Astrocyte of the cerebellum (primary cell): ENCODE measurements at regions not wholly inside any gene's neighbourhood (a gene's known extent, or its start where the extent isn't known, plus 50 kb on each side); places are given as distances from the start of the nearest gene placed in this dataset.

ENCODE experiments used
- DNase-seq: peaks from one replicate; pipeline ENCODE4 v3.0.0-alpha.2; 2011; ENCODE audit warnings: low read depth
- H3K4me3 ChIP-seq: 2 replicates; pipeline ENCODE4 v1.5.1; 2011; ENCODE audit warnings: mild to moderate bottlenecking, low read depth, low read length, moderate library complexity
- in situ Hi-C: cut with HindIII; loops from 2 replicates; pipeline ENCODE4 v1.10.0; 2017; ENCODE audit warnings: low sequenced_read_pairs
- TF ChIP-seq, protein P1 (sequence below): IDR thresholded peaks from 2 replicates; pipeline ENCODE4 v1.5.1; 2012; ENCODE audit warnings: low read length, low read depth, moderate library complexity, mild to moderate bottlenecking; ENCODE audit errors: missing control alignments

GRCh38 chr2:21469564-21469963 is 345.8 kb downstream of the TDRD15 start:
- in situ Hi-C loops, result no loop called here
- no peak overlapping the region for H3K4me3 ChIP-seq
- TF ChIP-seq, protein P1, sequence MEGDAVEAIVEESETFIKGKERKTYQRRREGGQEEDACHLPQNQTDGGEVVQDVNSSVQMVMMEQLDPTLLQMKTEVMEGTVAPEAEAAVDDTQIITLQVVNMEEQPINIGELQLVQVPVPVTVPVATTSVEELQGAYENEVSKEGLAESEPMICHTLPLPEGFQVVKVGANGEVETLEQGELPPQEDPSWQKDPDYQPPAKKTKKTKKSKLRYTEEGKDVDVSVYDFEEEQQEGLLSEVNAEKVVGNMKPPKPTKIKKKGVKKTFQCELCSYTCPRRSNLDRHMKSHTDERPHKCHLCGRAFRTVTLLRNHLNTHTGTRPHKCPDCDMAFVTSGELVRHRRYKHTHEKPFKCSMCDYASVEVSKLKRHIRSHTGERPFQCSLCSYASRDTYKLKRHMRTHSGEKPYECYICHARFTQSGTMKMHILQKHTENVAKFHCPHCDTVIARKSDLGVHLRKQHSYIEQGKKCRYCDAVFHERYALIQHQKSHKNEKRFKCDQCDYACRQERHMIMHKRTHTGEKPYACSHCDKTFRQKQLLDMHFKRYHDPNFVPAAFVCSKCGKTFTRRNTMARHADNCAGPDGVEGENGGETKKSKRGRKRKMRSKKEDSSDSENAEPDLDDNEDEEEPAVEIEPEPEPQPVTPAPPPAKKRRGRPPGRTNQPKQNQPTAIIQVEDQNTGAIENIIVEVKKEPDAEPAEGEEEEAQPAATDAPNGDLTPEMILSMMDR, result no peak
- DNase-seq, result no peak

DNA sequence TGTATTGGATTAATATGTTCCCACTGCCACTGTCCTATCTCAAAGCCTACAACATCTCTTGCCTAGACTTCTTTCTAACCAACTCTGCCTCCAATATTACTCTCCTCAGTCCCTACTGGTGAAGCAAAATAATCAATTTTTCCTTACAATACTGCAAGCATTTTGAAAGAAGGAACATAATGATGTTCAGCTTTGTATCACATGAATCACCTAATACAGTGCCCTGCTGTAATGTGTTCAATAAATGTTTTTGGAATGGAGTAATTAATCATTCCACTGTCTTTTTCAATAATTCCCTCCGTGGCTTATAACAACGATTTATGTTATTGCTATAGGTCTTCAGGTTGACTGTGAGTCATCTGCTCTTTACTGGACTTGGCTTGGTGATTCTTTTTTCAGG is 356.4 kb downstream of the TDRD15 start:
- no peak overlapping the region for H3K4me3 ChIP-seq
- TF ChIP-seq, protein P1, result no peak
- no peak for DNase-seq
- in situ Hi-C loops, result no loop called here

DNA sequence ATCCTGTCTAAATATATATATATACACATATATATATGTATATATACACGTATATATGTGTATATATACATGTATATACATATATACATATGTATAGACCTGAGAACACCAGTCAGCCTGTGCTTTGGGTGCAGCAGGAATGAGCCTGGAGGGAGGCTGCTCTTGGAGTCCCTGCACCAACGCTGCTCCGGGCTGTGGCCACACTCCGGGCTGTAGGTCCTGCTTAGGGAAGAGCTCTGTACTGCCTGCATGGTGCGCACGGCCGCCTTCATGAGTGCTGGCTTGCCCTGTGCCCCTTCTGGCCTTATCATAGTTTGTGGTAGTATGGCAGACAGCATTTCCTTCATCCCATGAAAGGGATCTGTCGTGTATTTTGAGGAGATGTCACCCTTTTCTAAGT is 360.9 kb downstream of the TDRD15 start:
- H3K4me3 ChIP-seq, result no peak overlapping the region
- TF ChIP-seq, protein P1, result no peak
- in situ Hi-C loops, result no loop called here
- no peak for DNase-seq

DNA sequence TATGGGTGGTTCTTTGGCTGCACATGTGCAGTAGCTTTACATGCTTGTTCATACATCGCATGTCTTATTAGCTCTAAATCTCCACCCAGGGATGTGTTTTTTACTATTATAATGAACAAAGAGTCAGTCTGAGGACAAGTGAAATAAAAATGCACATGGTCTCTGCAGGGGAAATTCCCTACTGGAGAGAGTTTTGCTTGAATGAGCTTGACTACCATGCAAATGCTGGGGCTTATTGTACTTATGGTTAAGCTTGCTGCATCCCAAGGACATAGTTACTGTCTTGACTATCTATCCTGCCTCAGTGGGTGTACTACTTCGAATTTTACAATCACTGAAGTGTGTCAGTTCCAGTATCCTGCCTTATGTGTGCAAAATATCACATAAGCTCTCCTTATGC is 362.7 kb downstream of the TDRD15 start:
- TF ChIP-seq, protein P1, result no peak
- no peak for DNase-seq
- in situ Hi-C loops, result no loop called here
- no peak overlapping the region for H3K4me3 ChIP-seq

DNA sequence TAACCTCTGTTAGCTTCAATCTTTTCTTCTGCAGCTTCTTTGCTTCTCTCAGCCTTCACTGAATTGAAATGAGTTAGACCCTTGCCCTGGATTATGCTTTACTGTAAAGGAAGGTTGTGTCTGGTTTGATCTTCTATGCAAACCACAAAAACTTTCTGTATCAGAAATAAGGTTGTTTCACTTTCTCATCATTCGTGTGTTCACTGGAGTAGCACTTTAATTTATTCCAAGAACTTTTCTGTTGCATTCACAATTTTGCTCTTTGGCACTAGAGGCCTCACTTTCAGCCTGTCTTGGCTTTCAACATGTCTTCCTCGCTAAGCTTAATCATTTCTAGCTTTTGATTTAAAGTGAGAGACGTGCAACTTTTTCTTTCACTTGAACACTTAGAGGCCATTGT is 365.3 kb downstream of the TDRD15 start:
- DNase-seq, result no peak
- TF ChIP-seq, protein P1, result no peak
- H3K4me3 ChIP-seq, result no peak overlapping the region
- in situ Hi-C loops, result no loop called here

DNA sequence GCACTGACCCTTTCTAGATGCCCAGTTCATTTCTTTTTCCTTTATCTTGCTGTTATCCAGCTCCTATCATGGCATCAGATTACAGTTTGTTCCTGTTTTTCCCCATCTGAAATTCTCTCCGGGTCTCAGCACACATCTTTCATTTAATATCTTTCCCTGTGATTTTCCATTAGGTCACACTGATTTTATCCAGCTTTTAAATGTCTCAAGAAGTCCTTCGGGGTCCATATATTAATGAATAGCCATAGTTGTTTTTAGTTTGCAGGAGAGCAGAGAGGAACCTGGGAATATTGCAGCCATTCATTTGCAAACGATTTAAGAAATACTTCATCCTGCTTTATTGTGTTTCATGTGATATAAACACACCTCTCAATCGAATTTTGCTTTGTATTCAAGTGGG is 374.2 kb downstream of the TDRD15 start:
- no peak for DNase-seq
- in situ Hi-C loops, result no loop called here
- H3K4me3 ChIP-seq, result no peak overlapping the region
- TF ChIP-seq, protein P1, result no peak

DNA sequence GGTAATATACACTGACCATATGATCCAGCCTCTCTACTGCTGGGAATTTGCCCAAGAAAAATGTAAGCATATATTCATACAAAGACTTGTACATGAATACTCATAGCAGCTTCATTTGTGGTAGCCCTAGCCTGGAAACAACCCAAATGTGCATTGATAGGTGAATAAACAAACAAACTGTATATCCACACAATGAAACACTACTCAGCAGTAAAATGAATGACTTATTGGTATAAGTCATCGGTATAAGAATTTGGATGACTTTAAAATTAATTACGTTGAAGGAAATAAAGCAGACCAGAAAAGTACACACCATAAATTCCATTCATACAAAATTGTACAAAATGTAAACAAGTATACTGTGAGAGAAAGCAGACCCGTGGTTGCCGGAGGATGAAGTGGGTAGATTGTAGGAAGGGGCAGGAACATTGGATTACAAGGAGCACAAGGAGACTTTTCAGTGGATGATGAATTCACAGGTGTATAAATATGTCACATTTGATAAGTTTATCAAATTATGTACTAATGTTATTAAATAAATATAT is 376.7 kb downstream of the TDRD15 start:
- no peak for DNase-seq
- TF ChIP-seq, protein P1, result no peak
- H3K4me3 ChIP-seq, result no peak overlapping the region
- in situ Hi-C loops, result no loop called here
